Ishikawa (cell line): ENCODE measurements at regions not wholly inside any gene's neighbourhood (a gene's known extent, or its start where the extent isn't known, plus 50 kb on each side); places are given as distances from the start of the nearest gene placed in this dataset.

Source experiments
- CEBPB ChIP-seq: IDR thresholded peaks from 2 replicates; pipeline ENCODE4 v1.6.1; 2012
- CREB1 ChIP-seq: IDR thresholded peaks from 2 replicates; pipeline ENCODE4 v1.6.1; 2012; ENCODE audit warnings: low read depth
- EGR1 ChIP-seq: IDR thresholded peaks from 2 replicates; pipeline ENCODE4 v1.6.1; 2012
- EP300 ChIP-seq: IDR thresholded peaks from 2 replicates; pipeline ENCODE4 v1.6.1; 2012; ENCODE audit warnings: borderline replicate concordance
- FOXM1 ChIP-seq: IDR thresholded peaks from 2 replicates; pipeline ENCODE4 v1.6.1; 2012; ENCODE audit warnings: low read depth, borderline replicate concordance
- NFIC ChIP-seq: IDR thresholded peaks from 2 replicates; pipeline ENCODE4 v1.6.1; 2012
- RAD21 ChIP-seq: IDR thresholded peaks from 2 replicates; pipeline ENCODE4 v1.6.1; 2012; ENCODE audit warnings: low read depth
- TAF1 ChIP-seq: IDR thresholded peaks from 2 replicates; pipeline ENCODE4 v1.6.1; 2012; ENCODE audit warnings: low read depth, mild to moderate bottlenecking
- TCF12 ChIP-seq: IDR thresholded peaks from 2 replicates; pipeline ENCODE4 v1.6.1; 2012; ENCODE audit warnings: low read depth
- TEAD4 ChIP-seq: IDR thresholded peaks from 2 replicates; pipeline ENCODE4 v1.6.1; 2012
- YY1 ChIP-seq: IDR thresholded peaks from 2 replicates; pipeline ENCODE4 v1.6.1; 2012; ENCODE audit warnings: low read depth
- ZBTB7A ChIP-seq: IDR thresholded peaks from 2 replicates; pipeline ENCODE4 v1.6.1; 2012; ENCODE audit warnings: low read depth
- TF ChIP-seq, protein P1 (sequence below): IDR thresholded peaks from 2 replicates; pipeline ENCODE4 v1.6.1; 2012; ENCODE audit warnings: low read depth, mild to moderate bottlenecking
- TF ChIP-seq, protein P2 (sequence below): IDR thresholded peaks from 2 replicates; pipeline ENCODE4 v1.6.1; 2012
- TF ChIP-seq, protein P3 (sequence below): IDR thresholded peaks from 2 replicates; pipeline ENCODE4 v1.6.1; 2012

DNA sequence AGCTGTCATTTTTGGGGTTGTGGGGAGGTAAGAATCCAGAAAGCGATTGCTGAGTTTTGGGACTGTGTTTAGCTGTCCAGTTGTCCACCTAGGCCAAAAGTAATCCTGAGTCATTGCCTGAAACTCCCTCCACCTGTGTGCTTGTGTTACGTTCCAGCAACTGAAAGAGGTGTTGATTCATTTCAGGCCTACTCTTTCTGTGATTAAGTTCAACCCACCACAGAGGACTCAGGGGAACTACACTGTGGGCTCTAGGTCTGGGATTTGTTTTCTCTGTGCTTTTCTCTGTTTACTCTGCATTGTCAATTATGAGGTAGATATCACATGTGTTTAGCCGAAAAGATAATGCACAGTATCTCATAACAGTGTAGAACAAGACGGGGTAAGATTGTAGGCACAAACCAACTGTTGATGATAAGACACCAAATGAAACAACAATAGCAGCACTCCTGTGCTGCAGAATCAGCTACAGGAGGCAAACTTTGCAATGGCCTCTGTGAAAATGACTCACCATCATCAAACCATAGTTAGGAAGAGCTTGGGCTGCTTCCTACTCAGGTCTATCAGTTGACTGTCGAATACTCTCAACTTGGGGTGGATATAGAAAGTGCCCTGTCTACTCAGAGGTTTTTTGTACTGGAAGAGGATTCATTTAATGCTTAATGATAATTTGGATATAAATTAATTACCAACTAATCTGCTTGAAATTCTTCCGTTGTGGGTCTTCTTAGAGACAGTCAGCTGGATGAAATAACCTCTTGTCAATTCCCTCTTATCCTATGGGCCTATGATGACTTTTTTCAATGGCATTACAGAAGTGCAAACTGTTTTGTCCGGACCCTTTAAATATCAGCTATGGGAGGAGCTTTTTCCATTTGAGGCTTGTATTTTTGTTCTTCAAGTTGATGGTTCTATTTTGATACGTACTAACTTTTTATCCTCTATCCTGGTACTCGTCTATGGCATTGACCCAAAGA, 385.9 kb downstream of the BMP4 start:
- TF ChIP-seq TAF1: no peak
- TF ChIP-seq YY1: no peak
- TF ChIP-seq ZBTB7A: no peak
- no peak for TF ChIP-seq FOXM1
- TF ChIP-seq TCF12: no peak
- TF ChIP-seq, protein P1, sequence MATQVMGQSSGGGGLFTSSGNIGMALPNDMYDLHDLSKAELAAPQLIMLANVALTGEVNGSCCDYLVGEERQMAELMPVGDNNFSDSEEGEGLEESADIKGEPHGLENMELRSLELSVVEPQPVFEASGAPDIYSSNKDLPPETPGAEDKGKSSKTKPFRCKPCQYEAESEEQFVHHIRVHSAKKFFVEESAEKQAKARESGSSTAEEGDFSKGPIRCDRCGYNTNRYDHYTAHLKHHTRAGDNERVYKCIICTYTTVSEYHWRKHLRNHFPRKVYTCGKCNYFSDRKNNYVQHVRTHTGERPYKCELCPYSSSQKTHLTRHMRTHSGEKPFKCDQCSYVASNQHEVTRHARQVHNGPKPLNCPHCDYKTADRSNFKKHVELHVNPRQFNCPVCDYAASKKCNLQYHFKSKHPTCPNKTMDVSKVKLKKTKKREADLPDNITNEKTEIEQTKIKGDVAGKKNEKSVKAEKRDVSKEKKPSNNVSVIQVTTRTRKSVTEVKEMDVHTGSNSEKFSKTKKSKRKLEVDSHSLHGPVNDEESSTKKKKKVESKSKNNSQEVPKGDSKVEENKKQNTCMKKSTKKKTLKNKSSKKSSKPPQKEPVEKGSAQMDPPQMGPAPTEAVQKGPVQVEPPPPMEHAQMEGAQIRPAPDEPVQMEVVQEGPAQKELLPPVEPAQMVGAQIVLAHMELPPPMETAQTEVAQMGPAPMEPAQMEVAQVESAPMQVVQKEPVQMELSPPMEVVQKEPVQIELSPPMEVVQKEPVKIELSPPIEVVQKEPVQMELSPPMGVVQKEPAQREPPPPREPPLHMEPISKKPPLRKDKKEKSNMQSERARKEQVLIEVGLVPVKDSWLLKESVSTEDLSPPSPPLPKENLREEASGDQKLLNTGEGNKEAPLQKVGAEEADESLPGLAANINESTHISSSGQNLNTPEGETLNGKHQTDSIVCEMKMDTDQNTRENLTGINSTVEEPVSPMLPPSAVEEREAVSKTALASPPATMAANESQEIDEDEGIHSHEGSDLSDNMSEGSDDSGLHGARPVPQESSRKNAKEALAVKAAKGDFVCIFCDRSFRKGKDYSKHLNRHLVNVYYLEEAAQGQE: no peak
- no peak for TF ChIP-seq RAD21

DNA sequence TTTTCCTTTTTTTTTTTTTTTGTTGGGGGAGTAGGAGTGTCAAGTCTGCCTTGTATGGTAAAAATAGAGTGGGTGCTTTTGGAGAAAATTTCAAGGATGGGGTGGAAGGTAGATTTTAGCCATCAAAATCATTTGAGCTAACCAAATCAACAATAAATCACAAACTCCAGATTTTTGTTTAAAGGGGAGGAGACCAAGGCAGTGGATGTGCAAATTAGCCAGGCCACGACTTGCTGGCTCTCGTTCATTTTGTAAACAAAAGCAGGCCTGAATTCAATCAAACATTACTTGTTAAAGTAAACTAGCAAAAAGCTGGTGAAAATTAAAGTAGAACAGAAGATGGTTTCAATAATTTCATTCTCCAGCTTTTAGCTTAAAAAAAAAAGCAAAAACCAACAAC, 387.2 kb downstream of the BMP4 start:
- no peak for TF ChIP-seq YY1
- no peak for TF ChIP-seq EP300
- TF ChIP-seq, protein P2, sequence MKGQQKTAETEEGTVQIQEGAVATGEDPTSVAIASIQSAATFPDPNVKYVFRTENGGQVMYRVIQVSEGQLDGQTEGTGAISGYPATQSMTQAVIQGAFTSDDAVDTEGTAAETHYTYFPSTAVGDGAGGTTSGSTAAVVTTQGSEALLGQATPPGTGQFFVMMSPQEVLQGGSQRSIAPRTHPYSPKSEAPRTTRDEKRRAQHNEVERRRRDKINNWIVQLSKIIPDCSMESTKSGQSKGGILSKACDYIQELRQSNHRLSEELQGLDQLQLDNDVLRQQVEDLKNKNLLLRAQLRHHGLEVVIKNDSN: no peak
- TF ChIP-seq TEAD4: no peak
- no peak for TF ChIP-seq RAD21
- TF ChIP-seq CEBPB: no peak
- no peak for TF ChIP-seq EGR1

DNA sequence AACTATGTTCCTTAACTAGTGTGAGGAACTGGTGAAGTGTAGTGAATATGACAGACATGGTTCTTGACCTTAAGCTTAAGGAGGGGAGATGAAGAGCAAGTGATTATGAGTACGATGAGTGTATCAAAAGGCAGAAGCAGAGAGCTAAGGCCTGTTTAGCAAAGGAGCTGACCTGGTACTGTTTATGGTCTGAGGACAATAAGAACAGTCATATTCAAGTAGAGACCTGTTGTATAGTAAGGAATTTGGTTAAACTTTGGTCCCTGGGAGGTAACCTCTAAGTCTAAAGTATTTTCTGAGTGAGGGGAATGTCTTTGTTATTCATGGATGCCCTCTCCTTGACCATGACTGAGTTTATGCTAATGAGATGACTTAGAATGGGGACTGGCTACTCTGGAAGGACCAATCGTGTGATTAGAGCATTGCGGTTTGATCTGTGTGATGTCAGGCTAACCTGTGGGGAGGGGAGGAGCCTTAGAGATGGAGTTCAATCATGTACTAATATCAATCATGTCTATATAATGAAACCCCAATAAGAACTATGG, 389.3 kb downstream of the BMP4 start:
- TF ChIP-seq, protein P2: no peak
- TF ChIP-seq RAD21 (no peak), EGR1 (no peak), NFIC (no peak), CREB1 (no peak), ZBTB7A (no peak), YY1 (no peak), TEAD4 (no peak), EP300 (no peak), FOXM1 (no peak), CEBPB (no peak), TAF1 (no peak), TCF12 (no peak)
- TF ChIP-seq, protein P3, sequence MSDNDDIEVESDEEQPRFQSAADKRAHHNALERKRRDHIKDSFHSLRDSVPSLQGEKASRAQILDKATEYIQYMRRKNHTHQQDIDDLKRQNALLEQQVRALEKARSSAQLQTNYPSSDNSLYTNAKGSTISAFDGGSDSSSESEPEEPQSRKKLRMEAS: no peak
- TF ChIP-seq, protein P1: no peak

DNA sequence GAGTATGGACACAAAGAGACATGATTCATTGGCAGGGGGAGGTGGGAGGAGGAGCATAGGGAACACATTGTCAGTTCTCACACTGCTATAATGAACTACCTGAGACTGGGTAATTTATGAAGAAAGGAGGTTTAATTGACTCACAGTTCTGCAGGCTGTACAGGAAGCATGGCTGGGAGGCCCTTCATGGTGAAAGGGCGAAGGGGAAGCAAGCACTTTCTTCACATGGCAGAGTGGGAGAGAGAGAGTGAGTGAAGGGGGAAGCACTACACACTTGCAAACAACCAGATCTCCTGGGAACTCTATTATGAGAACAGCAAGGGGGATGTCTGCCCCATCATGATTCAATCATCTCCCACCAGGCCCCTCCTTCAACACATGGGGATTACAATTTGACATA, 391.8 kb downstream of the BMP4 start:
- TF ChIP-seq, protein P2: no peak
- TF ChIP-seq CREB1: no peak
- TF ChIP-seq ZBTB7A: no peak
- TF ChIP-seq TAF1: no peak
- no peak for TF ChIP-seq YY1
- TF ChIP-seq FOXM1: no peak
- no peak for TF ChIP-seq NFIC

DNA sequence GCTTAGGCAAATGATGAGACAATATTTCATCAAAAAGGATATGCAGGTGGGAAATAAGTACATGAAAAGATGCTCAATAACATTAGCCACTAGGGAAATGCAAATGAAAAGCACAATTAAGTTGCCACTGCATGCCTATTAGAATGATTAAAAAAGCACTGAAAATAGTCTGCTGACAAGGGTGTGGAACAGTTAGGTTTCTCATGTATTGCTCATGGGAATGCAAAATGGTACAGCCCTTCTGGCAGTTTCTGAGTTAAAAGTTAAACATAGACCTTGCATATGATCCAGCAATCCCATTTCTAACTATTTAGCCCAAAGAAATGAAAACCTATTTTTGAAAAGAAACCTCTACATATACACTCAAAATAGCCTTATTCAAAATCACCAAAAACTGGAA, 393.0 kb downstream of the BMP4 start:
- TF ChIP-seq EGR1 (no peak), EP300 (no peak), RAD21 (no peak), NFIC (no peak), TAF1 (no peak), TCF12 (no peak), ZBTB7A (no peak), YY1 (no peak), CREB1 (no peak), TEAD4 (no peak), CEBPB (no peak), FOXM1 (no peak)
- TF ChIP-seq, protein P3: no peak
- TF ChIP-seq, protein P2: no peak
- TF ChIP-seq, protein P1: no peak
